SK-N-SH treated with all-trans-retinoic acid at 6 μM for 48 hours (cell line): ENCODE measurements at regions not wholly inside any gene's neighbourhood (a gene's known extent, or its start where the extent isn't known, plus 50 kb on each side); places are given as distances from the start of the nearest gene placed in this dataset.

Experiments used
- OSR1 ChIP-seq: fragments of 250-450 bp; sonication (Bioruptor Pico); IDR thresholded peaks from 2 replicates; pipeline ENCODE4 v1.8.0; 2022; ENCODE audit warnings: moderate library complexity, mild to moderate bottlenecking, inconsistent platforms
- TCF4 ChIP-seq: fragments of 250-450 bp; sonication (Bioruptor Pico); IDR thresholded peaks from 2 replicates; pipeline ENCODE4 v1.8.0; 2021; ENCODE audit warnings: mild to moderate bottlenecking, moderate library complexity, borderline replicate concordance
- TOX ChIP-seq: fragments of 250-450 bp; sonication (Bioruptor Pico); IDR thresholded peaks from 2 replicates; pipeline ENCODE4 v1.8.0; 2021; ENCODE audit warnings: mild to moderate bottlenecking, moderate library complexity, borderline replicate concordance
- ZC3H10 ChIP-seq: fragments of 250-450 bp; sonication (Bioruptor Pico); IDR thresholded peaks from 2 replicates; pipeline ENCODE4 v1.5.1; 2021; ENCODE audit warnings: mild to moderate bottlenecking, moderate library complexity
- ZFP30 ChIP-seq: fragments of 450-650 bp; formaldehyde crosslinking; IDR thresholded peaks from 2 replicates; pipeline ENCODE4 v1.5.0; 2022; ENCODE audit warnings: mild to moderate bottlenecking, moderate library complexity
- TF ChIP-seq, protein P1 (sequence below): fragments of 250-450 bp; sonication (Bioruptor Pico); IDR thresholded peaks from 2 replicates; pipeline ENCODE4 v1.8.0; 2020; ENCODE audit warnings: mild to moderate bottlenecking, moderate library complexity, borderline replicate concordance
- TF ChIP-seq, protein P2 (sequence below): fragments of 250-450 bp; sonication (Bioruptor Pico); IDR thresholded peaks from 2 replicates; pipeline ENCODE4 v1.8.0; 2021; ENCODE audit warnings: low read depth, mild to moderate bottlenecking, moderate library complexity, borderline replicate concordance

GRCh38 chr16:8355675-8356074 lies 234.6 kb downstream of the TMEM114 start:
- TF ChIP-seq, protein P1, sequence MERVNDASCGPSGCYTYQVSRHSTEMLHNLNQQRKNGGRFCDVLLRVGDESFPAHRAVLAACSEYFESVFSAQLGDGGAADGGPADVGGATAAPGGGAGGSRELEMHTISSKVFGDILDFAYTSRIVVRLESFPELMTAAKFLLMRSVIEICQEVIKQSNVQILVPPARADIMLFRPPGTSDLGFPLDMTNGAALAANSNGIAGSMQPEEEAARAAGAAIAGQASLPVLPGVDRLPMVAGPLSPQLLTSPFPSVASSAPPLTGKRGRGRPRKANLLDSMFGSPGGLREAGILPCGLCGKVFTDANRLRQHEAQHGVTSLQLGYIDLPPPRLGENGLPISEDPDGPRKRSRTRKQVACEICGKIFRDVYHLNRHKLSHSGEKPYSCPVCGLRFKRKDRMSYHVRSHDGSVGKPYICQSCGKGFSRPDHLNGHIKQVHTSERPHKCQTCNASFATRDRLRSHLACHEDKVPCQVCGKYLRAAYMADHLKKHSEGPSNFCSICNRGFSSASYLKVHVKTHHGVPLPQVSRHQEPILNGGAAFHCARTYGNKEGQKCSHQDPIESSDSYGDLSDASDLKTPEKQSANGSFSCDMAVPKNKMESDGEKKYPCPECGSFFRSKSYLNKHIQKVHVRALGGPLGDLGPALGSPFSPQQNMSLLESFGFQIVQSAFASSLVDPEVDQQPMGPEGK, result no peak
- TF ChIP-seq ZC3H10 (CRISPR knock-in tag), result no peak
- TF ChIP-seq, protein P2, sequence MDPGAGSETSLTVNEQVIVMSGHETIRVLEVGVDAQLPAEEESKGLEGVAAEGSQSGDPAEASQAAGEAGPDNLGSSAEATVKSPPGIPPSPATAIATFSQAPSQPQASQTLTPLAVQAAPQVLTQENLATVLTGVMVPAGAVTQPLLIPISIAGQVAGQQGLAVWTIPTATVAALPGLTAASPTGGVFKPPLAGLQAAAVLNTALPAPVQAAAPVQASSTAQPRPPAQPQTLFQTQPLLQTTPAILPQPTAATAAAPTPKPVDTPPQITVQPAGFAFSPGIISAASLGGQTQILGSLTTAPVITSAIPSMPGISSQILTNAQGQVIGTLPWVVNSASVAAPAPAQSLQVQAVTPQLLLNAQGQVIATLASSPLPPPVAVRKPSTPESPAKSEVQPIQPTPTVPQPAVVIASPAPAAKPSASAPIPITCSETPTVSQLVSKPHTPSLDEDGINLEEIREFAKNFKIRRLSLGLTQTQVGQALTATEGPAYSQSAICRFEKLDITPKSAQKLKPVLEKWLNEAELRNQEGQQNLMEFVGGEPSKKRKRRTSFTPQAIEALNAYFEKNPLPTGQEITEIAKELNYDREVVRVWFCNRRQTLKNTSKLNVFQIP, result no peak
- no peak for TF ChIP-seq TOX
- TF ChIP-seq OSR1 (CRISPR knock-in tag), result no peak
- TF ChIP-seq ZFP30, result no peak
- no peak for TF ChIP-seq TCF4 (CRISPR knock-in tag)
